GM10266 (cell line): ENCODE measurements at regions not wholly inside any gene's neighbourhood (a gene's known extent, or its start where the extent isn't known, plus 50 kb on each side); places are given as distances from the start of the nearest gene placed in this dataset.

Experiments used
- DNase-seq: peaks from one replicate; pipeline ENCODE4 v3.0.0; 2012; ENCODE audit errors: extremely low spot score
- TF ChIP-seq, protein P1 (sequence below): IDR thresholded peaks from 2 replicates; pipeline ENCODE4 v1.5.1; 2012; ENCODE audit warnings: mild to moderate bottlenecking, low read depth; ENCODE audit not compliant: control insufficient read depth, insufficient read depth; ENCODE audit errors: missing control alignments

DNA sequence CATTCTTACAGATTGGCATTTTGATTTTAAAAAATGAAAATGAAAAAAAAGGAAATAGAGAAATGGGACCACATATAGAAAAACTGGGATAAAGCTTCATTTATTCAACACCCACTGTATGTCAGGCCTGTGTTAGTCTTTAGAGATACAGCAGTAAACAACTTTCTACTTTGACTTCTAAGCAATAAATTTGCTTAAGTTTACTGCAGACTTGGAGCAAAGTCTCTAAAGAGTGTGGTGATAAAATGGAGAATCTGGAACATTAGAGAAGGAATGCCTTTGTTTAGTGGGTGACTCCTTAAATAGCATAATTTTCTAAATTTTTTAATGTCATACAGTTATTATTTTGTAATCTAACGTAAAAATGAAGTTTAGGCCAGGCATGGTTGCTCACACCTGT lies 80.7 kb upstream of the CNKSR3 start:
- TF ChIP-seq, protein P1, sequence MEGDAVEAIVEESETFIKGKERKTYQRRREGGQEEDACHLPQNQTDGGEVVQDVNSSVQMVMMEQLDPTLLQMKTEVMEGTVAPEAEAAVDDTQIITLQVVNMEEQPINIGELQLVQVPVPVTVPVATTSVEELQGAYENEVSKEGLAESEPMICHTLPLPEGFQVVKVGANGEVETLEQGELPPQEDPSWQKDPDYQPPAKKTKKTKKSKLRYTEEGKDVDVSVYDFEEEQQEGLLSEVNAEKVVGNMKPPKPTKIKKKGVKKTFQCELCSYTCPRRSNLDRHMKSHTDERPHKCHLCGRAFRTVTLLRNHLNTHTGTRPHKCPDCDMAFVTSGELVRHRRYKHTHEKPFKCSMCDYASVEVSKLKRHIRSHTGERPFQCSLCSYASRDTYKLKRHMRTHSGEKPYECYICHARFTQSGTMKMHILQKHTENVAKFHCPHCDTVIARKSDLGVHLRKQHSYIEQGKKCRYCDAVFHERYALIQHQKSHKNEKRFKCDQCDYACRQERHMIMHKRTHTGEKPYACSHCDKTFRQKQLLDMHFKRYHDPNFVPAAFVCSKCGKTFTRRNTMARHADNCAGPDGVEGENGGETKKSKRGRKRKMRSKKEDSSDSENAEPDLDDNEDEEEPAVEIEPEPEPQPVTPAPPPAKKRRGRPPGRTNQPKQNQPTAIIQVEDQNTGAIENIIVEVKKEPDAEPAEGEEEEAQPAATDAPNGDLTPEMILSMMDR: no peak
- no peak for DNase-seq

DNA sequence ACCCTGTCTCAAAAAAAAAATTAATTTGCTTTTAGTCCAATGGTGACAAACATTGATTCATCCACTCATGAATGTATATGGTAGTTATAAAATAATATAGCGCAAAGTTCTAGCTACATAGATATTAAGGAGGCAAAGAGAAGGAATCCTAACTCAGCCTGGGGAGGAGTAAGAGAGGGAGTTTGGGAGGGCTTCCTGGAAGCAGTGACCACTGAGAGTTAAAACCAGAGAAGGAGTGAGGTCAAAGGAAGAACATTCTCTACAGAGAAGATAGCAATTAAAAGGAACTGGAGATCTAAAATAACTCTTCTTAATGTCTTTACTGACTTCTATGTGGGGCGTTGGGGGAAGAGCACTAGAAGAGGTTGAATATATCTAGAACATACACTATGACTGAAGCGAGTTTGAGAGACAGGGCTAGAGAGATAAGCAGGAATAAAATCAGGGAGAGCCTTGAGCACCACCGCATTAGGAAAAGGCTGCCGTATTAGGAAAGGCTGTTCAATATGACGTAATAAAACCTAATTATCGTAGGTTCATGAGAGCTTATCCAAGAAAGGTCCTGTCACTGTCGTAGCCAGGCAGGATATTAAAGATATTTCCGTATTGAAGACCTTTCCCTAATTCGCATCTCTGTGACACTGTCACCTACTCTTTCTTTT lies 81.8 kb upstream of the CNKSR3 start:
- DNase-seq: no peak
- TF ChIP-seq, protein P1: no peak

DNA sequence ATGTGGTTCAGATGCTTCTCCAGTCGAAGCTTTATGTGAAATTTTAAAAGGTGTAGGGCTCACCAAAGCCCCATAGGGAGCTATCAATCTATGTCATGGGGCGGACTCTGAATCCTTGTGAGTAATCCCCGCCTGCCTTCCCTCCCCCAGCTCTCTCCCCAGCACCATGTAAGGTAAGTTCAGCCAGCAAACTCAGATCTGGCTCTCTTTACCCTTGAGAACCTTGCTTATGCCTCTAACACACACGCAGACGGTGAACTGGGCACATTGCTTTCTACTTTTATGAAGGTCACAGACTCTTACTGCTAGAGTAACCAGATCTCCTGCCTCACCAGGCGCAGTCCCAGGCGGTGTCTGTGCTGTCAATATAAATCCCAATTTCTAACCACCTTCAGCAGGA lies 82.6 kb upstream of the CNKSR3 start:
- TF ChIP-seq, protein P1: no peak
- DNase-seq: no peak

DNA sequence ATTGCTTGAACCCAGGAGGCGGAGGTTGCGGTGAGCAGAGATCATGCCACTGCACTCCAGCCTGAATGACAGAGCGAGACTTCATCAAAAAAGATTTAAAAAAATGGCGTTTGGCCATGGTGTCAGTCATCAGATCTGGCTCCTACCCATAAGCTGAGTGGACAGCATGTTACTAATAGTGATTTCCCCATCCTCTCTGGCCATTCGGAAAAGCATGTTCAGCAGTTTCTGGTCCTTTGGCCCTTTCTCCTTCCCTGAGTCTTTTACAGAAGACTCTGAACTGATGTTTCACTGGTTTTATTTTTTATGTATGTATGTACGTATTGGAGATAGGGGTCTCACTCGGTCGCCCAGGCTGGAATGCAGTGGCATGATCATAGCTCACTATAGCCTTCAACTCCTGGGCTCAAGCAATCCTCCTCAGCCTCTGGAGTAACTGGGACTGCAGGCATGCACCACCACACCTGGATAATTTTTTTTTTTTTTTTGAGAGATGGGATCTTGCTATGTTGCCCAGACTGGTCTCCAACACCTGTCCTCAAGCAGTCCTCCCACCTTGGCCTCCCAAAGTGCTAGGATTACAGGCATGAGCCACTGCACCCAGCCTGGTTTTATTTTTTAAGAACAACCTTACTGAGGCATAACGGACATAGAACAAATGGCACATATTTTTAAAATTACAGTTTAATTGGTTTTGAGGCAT lies 84.2 kb upstream of the CNKSR3 start:
- DNase-seq: no peak

DNA sequence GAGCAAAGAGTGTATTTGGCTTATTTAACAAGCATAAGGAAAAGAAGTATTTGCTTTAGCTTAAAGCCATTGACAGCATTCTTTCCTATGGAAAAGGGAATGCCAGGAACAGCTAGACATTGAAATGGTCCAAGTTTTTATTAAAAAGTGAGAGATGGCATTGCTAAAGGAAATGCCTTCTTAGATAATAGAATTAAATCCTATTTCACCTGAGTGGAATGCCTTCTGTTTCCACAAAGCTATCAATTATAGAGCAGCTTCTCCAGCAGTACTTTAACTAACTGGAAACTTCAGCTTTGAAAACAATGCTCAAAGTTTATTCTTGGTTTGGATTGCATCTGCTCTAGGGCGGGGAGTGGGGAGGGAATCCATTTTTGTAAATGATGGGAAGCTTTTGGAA lies 85.1 kb upstream of the CNKSR3 start:
- DNase-seq: no peak
- TF ChIP-seq, protein P1: no peak

More for the DNA sequence above, 84.2 kb upstream of the CNKSR3 start:
- TF ChIP-seq, protein P1: no peak

DNA sequence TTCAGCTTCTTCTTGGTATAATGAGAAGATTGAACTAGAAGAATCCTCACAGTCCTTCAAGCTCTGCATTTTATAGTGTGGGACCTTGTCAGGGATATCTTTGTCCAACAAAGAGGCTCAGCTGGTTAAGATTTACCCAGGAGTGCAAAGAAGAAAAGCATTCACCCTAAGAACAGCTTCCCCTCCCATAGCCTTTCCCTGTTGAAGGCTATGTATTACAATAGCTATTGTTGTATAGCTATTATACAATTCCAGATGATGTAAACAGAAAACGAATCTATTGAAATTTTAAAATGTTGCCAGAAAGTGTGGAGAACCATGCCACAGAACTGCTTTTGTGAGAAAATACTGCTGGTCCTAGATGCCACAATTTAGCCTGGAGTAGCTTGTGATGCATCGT lies 85.5 kb upstream of the CNKSR3 start:
- no peak for DNase-seq
- TF ChIP-seq, protein P1: no peak

DNA sequence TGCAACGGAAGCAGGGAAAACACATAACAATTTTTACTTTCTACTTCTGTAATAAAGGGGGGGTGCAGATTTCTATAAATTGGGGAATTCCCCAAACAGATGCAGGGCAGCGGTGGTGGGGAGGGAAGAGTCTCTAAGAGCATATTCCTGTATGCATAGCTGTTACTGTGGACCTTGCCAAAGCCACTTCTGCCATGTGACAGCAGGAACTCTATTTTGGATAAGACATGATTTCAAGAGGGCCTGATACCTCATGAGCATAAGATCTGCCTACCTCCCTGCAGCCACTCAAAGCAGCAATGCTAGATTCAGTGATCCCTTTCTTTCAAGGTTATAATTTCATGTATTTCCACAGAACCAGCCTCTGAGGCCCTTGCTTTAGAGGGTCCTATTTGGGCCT lies 86.2 kb upstream of the CNKSR3 start:
- TF ChIP-seq, protein P1: no peak
- DNase-seq: no peak
